ENCODE measurements at regions not wholly inside any gene's neighbourhood (a gene's known extent, or its start where the extent isn't known, plus 50 kb on each side); places are given as distances from the start of the nearest gene placed in this dataset.

- ChIA-PET POLR2A (no interaction called here), CTCF (ENCODE audit: low intra/inter-chr PET ratio, low total read pairs) (no interaction called here)
- no peak for FAIRE-seq
- no peak for DNase-seq (ENCODE audit: low spot score)
- no peaks in the 10 kb centered on the region for H3K9me3 ChIP-seq (ENCODE audit: low read length)
- H3K4me1 ChIP-seq (ENCODE audit: insufficient read depth, low read length): no peaks in the 10 kb centered on the region
- intact Hi-C loops (cut with micrococcal nuclease; ENCODE audit: unreplicated experiment): no loop called here
- H2AFZ ChIP-seq (ENCODE audit: low read length): no peak overlapping the region
- no peak overlapping the region for H3K4me2 ChIP-seq (ENCODE audit: low read depth, low read length)
- WGBS (ENCODE audit: low lambda C conversion rate): 15% methylated on average over 1 of the region's 1 CpG
- no TSS peak for BruUV-seq (replicated peaks)
- no peaks in the 10 kb centered on the region for H4K20me1 ChIP-seq (ENCODE audit: insufficient read depth, low read length)
- in situ Hi-C loops (cut with HindIII; ENCODE audit: extremely low pct_ligation_motif_present, low pct_unique_long_range_greater_than_20kb): no loop called here
- H3K27ac ChIP-seq (ENCODE audit: extremely low read length, insufficient read depth, low read length): no peak overlapping the region
- H3K9ac ChIP-seq (ENCODE audit: insufficient read depth, low read depth, low read length): no peak overlapping the region
- TF ChIP-seq ELF1 (CRISPR knock-in tag; IDR thresholded peaks at IDR 0.05) (no peak), MXI1 (IDR thresholded peaks at IDR 0.05; ENCODE audit: borderline replicate concordance, low read depth, low read length) (no peak), SNAPC5 (CRISPR knock-in tag; IDR thresholded peaks at IDR 0.05; ENCODE audit: borderline replicate concordance) (no peak), E2F1 (CRISPR knock-in tag; IDR thresholded peaks at IDR 0.05) (no peak), ATF7-NPFF (CRISPR knock-in tag; IDR thresholded peaks at IDR 0.05; ENCODE audit: low read depth) (no peak), ZNF549 (CRISPR knock-in tag; IDR thresholded peaks at IDR 0.05) (no peak), HOXD1 (CRISPR knock-in tag; IDR thresholded peaks at IDR 0.05) (no peak), ZNF34 (CRISPR knock-in tag; IDR thresholded peaks at IDR 0.05; ENCODE audit: borderline replicate concordance) (no peak), IRF9 (CRISPR knock-in tag; IDR thresholded peaks at IDR 0.05; ENCODE audit: borderline replicate concordance) (no peak), BCLAF1 (IDR thresholded peaks at IDR 0.05) (no peak), GZF1 (CRISPR knock-in tag; IDR thresholded peaks at IDR 0.05) (no peak), ZNF451 (CRISPR knock-in tag; IDR thresholded peaks at IDR 0.05) (no peak), NKX3-1 (CRISPR knock-in tag; IDR thresholded peaks at IDR 0.05) (no peak), PATZ1 (CRISPR knock-in tag; IDR thresholded peaks at IDR 0.05) (no peak), ZNF567 (CRISPR knock-in tag; IDR thresholded peaks at IDR 0.05; ENCODE audit: borderline replicate concordance) (no peak)
- no peaks in the 10 kb centered on the region for H3K36me3 ChIP-seq (replicated peaks in 1 of 2; ENCODE audit: control insufficient read depth in 1 of 2, insufficient read depth in 2 of 2, low read length in 2 of 2)
- H3K79me2 ChIP-seq (ENCODE audit: insufficient read depth, low read length): no peaks in the 10 kb centered on the region
- H3K27me3 ChIP-seq (ENCODE audit: control insufficient read depth in 1 of 2, insufficient read depth in 2 of 2, low read length in 2 of 2): no peaks in the 10 kb centered on the region
- no peak for ATAC-seq
- no peak overlapping the region for H3K4me3 ChIP-seq (replicated peaks in 1 of 3; ENCODE audit: insufficient read depth in 1 of 3, low read depth in 2 of 3, low read length in 3 of 3)
Measured at GRCh38 chr12:27178255-27178654, 65.8 kb upstream of the STK38L start.
